Activated B cell treated with CpG ODN at 0.5 μM for 24 hours (primary cell): ENCODE measurements at regions not wholly inside any gene's neighbourhood (a gene's known extent, or its start where the extent isn't known, plus 50 kb on each side); places are given as distances from the start of the nearest gene placed in this dataset.
"Not testable (repeated sequence)": the region's sequence is repeated elsewhere in the genome, so short reads cannot be mapped to it uniquely, and the experiment has no call there.

Experiments used
- ATAC-seq: fragments of 200-7000 bp; cut with Tn5 transposase; one replicate; pipeline ENCODE4 v1.10.0; 2021; ENCODE audit warnings: low read depth, mild to moderate bottlenecking, moderate library complexity
- CTCF ChIA-PET: fragments of 350-600 bp; sonication (Branson Sonifier 250); formaldehyde crosslinking; loops from one replicate; lab custom pipeline; 2021; ENCODE audit warnings: antibody characterized with exemption; lab: Charles Lee
- POLR2A ChIA-PET: fragments of 350-600 bp; sonication (Branson Sonifier 250); formaldehyde crosslinking; loops from one replicate; lab custom pipeline; 2021; ENCODE audit warnings: antibody characterized with exemption; lab: Charles Lee
- DNase-seq: peaks from one replicate; pipeline ENCODE4 v3.0.0; 2022
- H3K27ac Mint-ChIP-seq: one replicate; pipeline ENCODE4 v1.8.0; 2020; ENCODE audit warnings: mixed read lengths
- H3K27me3 Mint-ChIP-seq: one replicate; pipeline ENCODE4 v1.8.0; 2021; ENCODE audit warnings: mixed read lengths
- H3K36me3 Mint-ChIP-seq: one replicate; pipeline ENCODE4 v1.8.0; 2021; ENCODE audit warnings: low read depth, mixed read lengths
- H3K4me1 Mint-ChIP-seq: one replicate; pipeline ENCODE4 v1.8.0; 2021; ENCODE audit warnings: mixed read lengths
- H3K4me3 Mint-ChIP-seq: one replicate; pipeline ENCODE4 v1.8.0; 2020; ENCODE audit warnings: mild to moderate bottlenecking, mixed read lengths
- H3K9me3 Mint-ChIP-seq: one replicate; pipeline ENCODE4 v1.8.0; 2020; ENCODE audit warnings: mixed read lengths
- CTCF ChIP-seq: fragments of 200-600 bp; IDR thresholded peaks from one replicate; pipeline ENCODE4 v1.8.0; 2022; ENCODE audit warnings: antibody characterized with exemption, mild to moderate bottlenecking
- intact Hi-C: fragments of 100-400 bp; cut with micrococcal nuclease; formaldehyde crosslinking; loops from one replicate; pipeline ENCODE4 v1.15.1; 2024

- CTCF ChIA-PET, result no interaction called here
- intact Hi-C loops, result no loop called here
- DNase-seq, result no peak
- Mint-ChIP-seq H3K4me1 (no peaks in the 10 kb centered on the region), H3K9me3 (peaks cover 7% of the 10 kb centered on the region), H3K4me3 (no peak overlapping the region), H3K27ac (no peak overlapping the region), H3K36me3 (no peaks in the 10 kb centered on the region), H3K27me3 (no peaks in the 10 kb centered on the region)
- no peak for ATAC-seq
- POLR2A ChIA-PET, result no interaction called here
- no peak for TF ChIP-seq CTCF
Measured at GRCh38 chr14:83977583-83977982, 1552.4 kb upstream of the FLRT2 start.

- H3K27ac Mint-ChIP-seq, H3K27me3 Mint-ChIP-seq, DNase-seq, ATAC-seq, H3K4me3 Mint-ChIP-seq, H3K4me1 Mint-ChIP-seq, H3K36me3 Mint-ChIP-seq, intact Hi-C loops, CTCF ChIA-PET, POLR2A ChIA-PET: not testable (repeated sequence)
- H3K9me3 Mint-ChIP-seq, result peaks cover 13% of the 10 kb centered on the region
Measured at GRCh38 chr14:83981676-83982258, 1548.2 kb upstream of the FLRT2 start.

GRCh38 chr14:83988275-83988674 lies 1541.7 kb upstream of the FLRT2 start:
- TF ChIP-seq CTCF, result no peak
- Mint-ChIP-seq H3K4me1 (no peaks in the 10 kb centered on the region), H3K36me3 (no peaks in the 10 kb centered on the region), H3K9me3 (peaks cover 12% of the 10 kb centered on the region), H3K27me3 (no peaks in the 10 kb centered on the region), H3K4me3 (no peak overlapping the region), H3K27ac (no peak overlapping the region)
- DNase-seq, result no peak
- POLR2A ChIA-PET, result no interaction called here
- CTCF ChIA-PET, result no interaction called here
- no peak for ATAC-seq
- intact Hi-C loops, result no loop called here

- Mint-ChIP-seq H3K27ac (no peak overlapping the region), H3K4me3 (no peak overlapping the region), H3K36me3 (no peaks in the 10 kb centered on the region), H3K9me3 (peaks cover 11% of the 10 kb centered on the region), H3K4me1 (no peaks in the 10 kb centered on the region), H3K27me3 (no peaks in the 10 kb centered on the region)
- intact Hi-C loops, result no loop called here
- no peak for DNase-seq
- no peak for TF ChIP-seq CTCF
- ChIA-PET POLR2A (no interaction called here), CTCF (no interaction called here)
- no peak for ATAC-seq
Measured at GRCh38 chr14:83991666-83992065, 1538.3 kb upstream of the FLRT2 start.

GRCh38 chr14:83992857-83993256 lies 1537.1 kb upstream of the FLRT2 start:
- Mint-ChIP-seq H3K4me1 (no peaks in the 10 kb centered on the region), H3K36me3 (no peaks in the 10 kb centered on the region), H3K9me3 (peaks cover 13% of the 10 kb centered on the region), H3K4me3 (no peak overlapping the region), H3K27ac (no peak overlapping the region), H3K27me3 (no peaks in the 10 kb centered on the region)
- DNase-seq (no peak), ATAC-seq (no peak)
- no peak for TF ChIP-seq CTCF
- POLR2A ChIA-PET, result no interaction called here
- CTCF ChIA-PET, result no interaction called here
- intact Hi-C loops, result no loop called here

- no peak overlapping the region for H3K27ac Mint-ChIP-seq
- H3K27me3 Mint-ChIP-seq, result no peaks in the 10 kb centered on the region
- DNase-seq (no peak), ATAC-seq (no peak)
- no peaks in the 10 kb centered on the region for H3K36me3 Mint-ChIP-seq
- H3K4me1 Mint-ChIP-seq, result no peaks in the 10 kb centered on the region
- TF ChIP-seq CTCF, result no peak
- ChIA-PET POLR2A (no interaction called here), CTCF (no interaction called here)
- H3K9me3 Mint-ChIP-seq, result peaks cover 13% of the 10 kb centered on the region
- intact Hi-C loops, result no loop called here
- H3K4me3 Mint-ChIP-seq, result no peak overlapping the region
Measured at GRCh38 chr14:83993545-83993944, 1536.4 kb upstream of the FLRT2 start.
